Medulla oblongata (tissue), 1 donor: ENCODE measurements at regions not wholly inside any gene's neighbourhood (a gene's known extent, or its start where the extent isn't known, plus 50 kb on each side); places are given as distances from the start of the nearest gene placed in this dataset.
"Not testable (repeated sequence)": the region's sequence is repeated elsewhere in the genome, so short reads cannot be mapped to it uniquely, and the experiment has no call there.

Experiments
- DNase-seq: peaks from one replicate; pipeline ENCODE4 v3.0.0-alpha.2; 2015; ENCODE audit errors: extremely low spot score

GRCh38 chr4:145295547-145295946, 115.2 kb upstream of the OTUD4 start:
- DNase-seq = no peak

GRCh38 chr4:145295122-145295521, 114.7 kb upstream of the OTUD4 start:
- no peak for DNase-seq

GRCh38 chr4:145293658-145294057, 113.3 kb upstream of the OTUD4 start:
- no peak for DNase-seq

- DNase-seq = no peak
These were observed 110.6 kb upstream of the OTUD4 start for GRCh38 chr4:145290955-145291354.

GRCh38 chr4:145289403-145290076, 109.2 kb upstream of the OTUD4 start:
- DNase-seq = no peak

- no peak for DNase-seq
These were observed 107.0 kb upstream of the OTUD4 start for GRCh38 chr4:145287351-145287750.

- DNase-seq = no peak
These were observed 105.5 kb upstream of the OTUD4 start for GRCh38 chr4:145285928-145286327.

- DNase-seq = no peak
These were observed 103.5 kb upstream of the OTUD4 start for GRCh38 chr4:145283909-145284308.

GRCh38 chr4:145281951-145282350, 101.6 kb upstream of the OTUD4 start:
- DNase-seq = no peak

GRCh38 chr4:145281224-145281623, 100.8 kb upstream of the OTUD4 start:
- DNase-seq = no peak

GRCh38 chr4:145280541-145280940, 100.2 kb upstream of the OTUD4 start:
- no peak for DNase-seq

- no peak for DNase-seq
These were observed 99.0 kb upstream of the OTUD4 start for GRCh38 chr4:145279122-145279960.

- DNase-seq = no peak
These were observed 98.1 kb upstream of the OTUD4 start for GRCh38 chr4:145278341-145279121.

- DNase-seq = no peak
These were observed 96.6 kb upstream of the OTUD4 start for GRCh38 chr4:145277011-145277410.

- no peak for DNase-seq
These were observed 95.7 kb upstream of the OTUD4 start for GRCh38 chr4:145276050-145276449.

GRCh38 chr4:145271194-145271593, 90.8 kb upstream of the OTUD4 start:
- no peak for DNase-seq

- no peak for DNase-seq
These were observed 86.5 kb upstream of the OTUD4 start for GRCh38 chr4:145266881-145267280.

- DNase-seq = no peak
These were observed 79.7 kb upstream of the OTUD4 start for GRCh38 chr4:145260091-145260490.

- DNase-seq = not testable (repeated sequence)
These were observed 74.9 kb upstream of the OTUD4 start for GRCh38 chr4:145255311-145255710.

- DNase-seq = no peak
These were observed 71.8 kb upstream of the OTUD4 start for GRCh38 chr4:145252190-145252589.

- no peak for DNase-seq
These were observed 71.0 kb upstream of the OTUD4 start for GRCh38 chr4:145251391-145251790.

GRCh38 chr4:145248971-145249370, 68.6 kb upstream of the OTUD4 start:
- DNase-seq = no peak
